GM18517 (cell line): ENCODE measurements at regions not wholly inside any gene's neighbourhood (a gene's known extent, or its start where the extent isn't known, plus 50 kb on each side); places are given as distances from the start of the nearest gene placed in this dataset.
"Not testable (repeated sequence)": the region's sequence is repeated elsewhere in the genome, so short reads cannot be mapped to it uniquely, and the experiment has no call there.

Source experiments
- ATAC-seq: cut with Tn5 transposase; IDR thresholded peaks from one replicate; pipeline ENCODE4 v1.9.1; 2021; ENCODE audit warnings: mild to moderate bottlenecking, moderate library complexity; ENCODE audit not compliant: unreplicated experiment

DNA sequence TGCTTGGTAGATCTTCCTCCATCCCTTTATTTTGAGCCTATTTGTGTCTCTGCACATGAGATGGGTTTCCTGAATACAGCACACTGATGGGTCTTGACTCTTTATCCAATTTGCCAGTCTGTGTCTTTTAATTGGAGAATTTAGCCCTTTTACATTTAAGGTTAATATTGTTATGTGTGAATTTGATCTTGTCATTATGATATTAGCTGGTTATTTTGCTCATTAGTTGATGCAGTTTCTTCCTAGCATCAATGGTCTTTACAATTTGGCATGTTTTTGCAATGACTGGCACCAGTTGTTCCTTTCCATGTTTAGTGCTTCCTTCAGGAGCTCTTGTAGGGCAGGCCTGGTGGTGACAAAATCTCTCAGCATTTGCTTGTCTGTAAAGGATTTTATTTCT is 72.4 kb downstream of the HNRNPD start:
- not testable (repeated sequence) for ATAC-seq

DNA sequence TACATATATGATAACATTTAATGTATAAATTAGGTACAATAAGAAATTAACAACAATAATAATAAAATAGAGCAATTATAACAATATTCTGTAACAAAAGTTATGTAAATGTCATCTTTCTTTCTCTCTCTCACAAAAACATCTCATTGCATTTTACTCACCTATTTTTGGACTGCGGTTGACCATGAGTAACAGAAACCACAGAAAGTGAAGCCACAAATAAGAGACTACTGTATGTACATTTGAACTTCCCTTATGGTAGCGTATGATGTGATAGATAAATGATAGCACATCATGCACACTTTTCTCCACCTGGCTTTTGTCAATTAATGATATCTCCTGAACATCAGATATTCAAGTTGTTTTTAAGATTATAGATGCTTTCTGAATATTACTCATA is 80.5 kb downstream of the HNRNPD start:
- peak; percentile 97 for ATAC-seq

DNA sequence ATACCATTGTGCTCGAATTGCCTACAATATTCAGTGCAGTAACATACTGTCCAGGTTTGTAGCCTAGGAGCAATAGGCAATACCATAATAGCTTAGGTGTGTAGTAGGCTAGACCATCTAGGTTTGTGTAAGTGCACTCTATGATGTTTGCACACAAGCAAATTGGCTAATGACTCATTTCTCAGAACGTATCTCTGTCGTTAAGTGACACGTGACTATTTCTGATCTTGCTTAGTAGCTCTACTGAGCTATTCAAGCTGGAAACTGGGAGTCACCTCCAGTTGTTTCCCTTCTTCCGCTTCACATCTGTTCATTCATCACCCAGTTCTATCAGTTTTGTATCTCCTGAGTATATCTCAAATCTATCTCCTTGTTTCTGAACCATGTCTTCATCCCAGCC is 86.1 kb downstream of the HNRNPD start:
- ATAC-seq: no peak

DNA sequence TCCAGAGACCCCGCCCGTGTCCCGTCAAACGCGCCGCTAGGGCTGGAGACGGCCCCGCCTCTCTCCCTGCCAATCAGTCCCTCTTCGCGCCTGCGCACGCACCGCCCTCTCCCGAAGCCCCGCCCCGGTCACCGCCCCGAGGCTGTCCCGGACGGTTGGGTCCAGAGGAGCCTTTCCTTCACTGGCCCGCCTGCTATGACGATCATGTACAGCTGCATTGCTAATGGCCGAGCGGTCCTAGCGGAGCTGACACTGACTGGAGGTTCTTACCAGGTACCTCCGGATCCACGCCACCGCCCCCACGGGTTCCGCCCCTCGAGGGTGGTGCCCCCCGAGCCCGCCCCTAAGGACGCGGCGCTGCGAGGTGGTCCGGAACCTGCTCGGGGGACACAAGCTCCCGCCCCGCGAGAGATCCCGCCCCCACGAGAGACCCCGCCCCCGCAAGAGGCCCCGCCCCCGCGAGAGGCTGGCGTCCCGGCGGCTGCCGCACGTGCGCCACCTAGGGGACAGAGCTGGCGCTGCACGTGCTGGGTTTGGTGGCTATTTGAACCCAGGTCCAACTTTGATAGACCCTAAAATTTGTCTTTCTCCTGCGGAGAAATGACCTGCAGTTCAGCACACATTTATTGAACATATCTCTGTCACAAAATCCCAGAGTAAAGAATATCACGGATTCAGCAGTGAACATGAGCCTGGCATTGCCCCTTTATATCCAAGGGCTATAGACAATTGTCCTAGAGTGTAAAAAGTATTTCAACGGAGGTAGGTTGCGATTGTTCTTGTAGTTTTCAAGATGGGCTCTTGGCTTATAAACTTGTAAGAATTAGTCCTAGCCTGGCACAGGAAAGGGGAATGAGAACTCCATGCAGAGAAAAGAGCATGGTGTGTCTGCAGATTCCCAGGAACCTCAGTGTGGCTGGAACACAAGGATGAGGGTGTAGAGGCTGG is 88.7 kb downstream of the HNRNPD start:
- ATAC-seq: peak; percentile 100

DNA sequence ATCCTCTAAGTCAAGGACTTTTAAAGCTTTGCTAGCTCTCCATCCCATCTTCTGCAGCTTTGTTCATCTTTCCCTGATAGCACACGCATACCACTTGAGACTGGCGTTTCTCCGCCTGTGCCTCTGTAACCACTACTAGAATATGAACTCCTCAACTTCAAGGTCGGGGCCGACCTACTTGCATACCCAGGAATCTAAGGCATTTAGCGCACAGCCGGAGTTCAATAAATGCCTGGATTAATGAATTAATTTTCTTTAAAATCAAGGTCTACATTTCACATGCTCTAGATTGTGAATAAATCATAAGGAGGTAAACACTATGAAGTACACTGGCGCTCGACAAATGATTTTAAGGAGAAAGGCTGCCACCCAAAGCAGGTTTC is 89.3 kb downstream of the HNRNPD start:
- ATAC-seq: no peak

DNA sequence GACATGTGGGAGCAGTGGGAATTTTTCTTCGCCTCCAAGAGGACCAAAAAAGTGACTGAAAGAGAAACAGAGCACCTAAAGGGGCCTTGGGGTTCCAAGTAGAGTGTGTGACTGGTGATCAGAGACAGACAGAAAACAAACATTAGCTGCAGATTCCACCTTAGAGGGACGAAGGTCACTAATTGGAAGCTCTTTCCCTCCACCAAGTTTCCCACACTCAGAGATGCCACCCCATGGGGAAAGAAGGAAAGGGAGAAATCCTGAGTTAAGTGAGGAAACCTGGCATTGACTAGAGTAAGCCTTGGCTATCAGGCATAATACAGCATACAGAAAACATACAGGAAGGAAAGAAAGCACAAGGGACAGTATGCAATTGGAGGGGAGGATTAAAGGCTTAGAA is 90.9 kb downstream of the HNRNPD start:
- ATAC-seq: no peak

DNA sequence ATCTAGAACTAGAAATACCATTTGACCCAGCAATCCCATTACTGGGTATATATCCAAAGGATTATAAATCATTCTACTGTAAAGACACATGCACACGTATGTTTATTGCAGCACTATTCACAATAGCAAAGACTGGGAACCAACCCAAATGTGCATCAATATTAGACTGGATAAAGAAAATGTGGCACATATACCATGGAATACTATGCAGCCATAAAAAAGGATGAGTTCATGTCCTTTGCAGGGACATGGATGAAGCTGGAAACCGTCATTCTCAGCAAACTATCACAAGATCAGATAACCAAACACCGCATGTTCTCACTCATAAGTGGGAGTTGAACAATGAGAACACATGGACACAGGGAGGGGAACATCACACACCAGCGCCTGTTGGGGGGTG is 94.2 kb downstream of the HNRNPD start:
- not testable (repeated sequence) for ATAC-seq

DNA sequence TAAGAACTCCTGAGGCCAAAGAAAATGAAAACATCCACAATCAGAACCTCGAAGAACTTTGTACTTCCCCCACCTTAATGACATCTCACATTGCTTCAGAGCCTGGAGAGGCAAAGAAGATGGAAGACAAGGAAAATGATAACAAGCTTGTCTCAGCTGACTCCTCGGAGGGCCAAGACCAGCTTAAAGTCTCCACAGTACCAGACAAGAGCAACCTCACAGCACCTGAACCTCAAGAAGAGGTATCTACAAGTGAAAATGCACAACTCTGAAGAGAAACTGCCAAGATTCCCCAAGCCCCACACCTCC is 97.5 kb downstream of the HNRNPD start:
- no peak for ATAC-seq

DNA sequence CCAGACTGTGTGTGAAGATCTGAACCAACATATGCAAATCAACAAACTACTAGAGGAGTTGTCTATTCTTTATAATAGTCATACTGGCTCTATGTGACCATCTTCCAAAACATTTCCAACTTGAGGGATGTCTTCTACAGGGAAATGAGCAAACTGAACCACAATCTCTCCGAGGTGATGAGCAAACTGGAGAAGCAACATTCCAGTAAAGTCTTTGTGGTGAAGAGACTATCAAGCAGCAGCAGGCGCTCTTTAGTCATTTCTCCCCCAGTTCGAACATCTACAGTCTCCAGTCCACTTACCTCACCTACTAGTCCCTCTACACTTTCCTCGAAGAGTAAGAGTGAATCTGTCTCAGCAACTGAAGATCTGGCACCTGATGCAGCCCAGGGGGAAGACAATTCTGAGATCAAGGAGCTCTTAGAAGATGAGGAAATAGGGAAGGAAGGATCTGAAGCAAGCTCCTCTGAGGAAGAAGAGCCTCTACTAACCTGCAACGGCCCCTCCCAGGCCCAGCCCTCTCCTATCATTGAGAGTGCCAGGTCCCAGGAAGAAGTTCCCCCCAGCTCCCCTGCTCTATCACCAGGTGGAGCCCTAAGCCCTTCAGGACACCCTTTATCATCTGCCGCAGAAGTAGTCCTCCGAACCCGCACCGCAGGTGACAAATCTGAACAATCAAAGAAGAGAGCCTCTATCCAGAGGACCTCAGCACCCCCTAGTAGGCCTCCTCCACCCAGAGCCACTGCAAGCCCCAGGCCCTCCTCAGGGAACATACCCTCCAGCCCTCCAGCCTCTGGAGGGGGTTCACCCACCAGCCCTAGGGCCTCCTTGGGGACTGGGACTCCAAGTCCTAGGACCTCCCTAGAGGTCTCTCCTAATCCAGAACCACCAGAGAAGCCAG is 98.1 kb downstream of the HNRNPD start:
- no peak for ATAC-seq

DNA sequence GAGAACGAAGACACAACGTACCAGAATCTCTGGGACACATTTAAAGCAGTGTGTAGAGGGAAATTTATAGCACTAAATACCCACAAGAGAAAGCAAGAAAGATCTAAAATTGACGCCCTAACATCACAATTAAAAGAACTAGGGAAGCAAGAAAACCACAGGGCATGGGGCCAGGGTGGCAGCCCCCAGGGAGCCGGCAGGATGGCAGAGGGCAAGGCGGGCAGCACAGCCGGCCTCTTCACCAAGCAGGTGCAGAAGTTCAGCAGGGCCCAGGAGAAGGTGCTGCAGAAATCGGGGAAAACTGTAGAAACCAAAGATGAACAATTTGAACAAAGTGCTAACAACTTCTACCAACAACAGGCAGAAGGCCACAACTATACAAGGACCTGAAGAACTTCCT is 99.1 kb downstream of the HNRNPD start:
- not testable (repeated sequence) for ATAC-seq

DNA sequence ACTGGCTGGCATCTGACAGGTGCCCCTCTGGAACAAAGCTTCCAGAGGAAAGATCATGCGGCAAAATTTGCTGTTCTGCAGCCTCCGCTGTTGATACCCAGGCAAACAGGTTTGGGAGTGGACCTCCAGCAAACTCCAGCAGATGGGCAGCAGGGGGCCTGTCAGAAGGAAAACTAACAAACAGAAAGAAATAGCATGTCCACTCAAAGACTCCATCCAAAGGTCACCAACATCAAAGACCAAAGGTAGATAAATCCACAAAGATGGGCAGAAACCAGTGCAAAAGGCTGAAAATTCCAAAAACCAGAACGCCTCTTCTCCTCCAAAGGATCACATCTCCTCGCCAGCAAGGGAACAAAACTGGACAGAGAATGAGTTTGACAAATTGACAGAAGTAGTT is 101.3 kb downstream of the HNRNPD start:
- ATAC-seq: not testable (repeated sequence)

DNA sequence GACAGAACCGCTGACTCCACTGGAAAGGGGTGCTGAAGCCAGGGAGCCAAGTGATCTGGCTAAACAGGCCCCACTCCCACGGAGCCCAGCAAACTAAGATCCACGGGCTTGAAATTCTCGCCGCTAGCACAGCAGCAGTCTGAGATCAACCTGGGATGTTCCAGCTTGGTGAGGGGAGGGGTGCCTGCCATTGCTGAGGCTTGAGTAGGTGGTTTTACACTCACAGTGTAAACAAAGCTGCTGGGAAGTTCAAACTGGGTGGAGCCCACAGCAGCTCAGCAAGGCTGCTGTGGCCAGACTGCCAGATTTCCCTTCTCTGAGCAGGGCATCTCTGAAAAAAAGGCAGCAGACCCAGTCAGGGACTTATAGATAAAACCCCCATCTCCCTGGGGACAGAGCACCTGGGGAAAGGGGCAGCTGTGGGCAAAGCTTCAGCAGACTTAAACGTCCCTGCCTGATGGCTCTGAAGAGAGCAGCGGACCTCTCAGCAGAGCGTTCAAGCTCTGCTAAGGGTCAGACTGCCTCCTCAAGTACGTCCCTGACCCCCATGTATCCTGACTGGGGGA is 101.8 kb downstream of the HNRNPD start:
- not testable (repeated sequence) for ATAC-seq

DNA sequence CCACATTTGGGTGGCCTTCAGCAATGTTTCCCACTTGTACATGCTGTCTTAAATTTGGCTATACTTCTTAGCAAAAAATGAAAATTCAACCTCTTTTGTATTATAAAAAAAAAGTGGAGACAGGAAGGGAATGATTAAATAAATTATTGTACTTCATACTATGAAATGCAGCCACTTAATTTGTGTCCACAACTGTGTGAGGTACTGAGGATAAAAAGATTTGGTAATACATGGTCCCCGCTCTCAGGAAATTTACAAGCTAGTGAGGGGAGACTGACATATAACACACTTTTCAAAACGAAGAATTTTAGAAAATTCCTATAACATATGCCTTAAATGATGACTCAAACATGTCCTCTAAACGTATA is 105.0 kb downstream of the HNRNPD start:
- no peak for ATAC-seq

DNA sequence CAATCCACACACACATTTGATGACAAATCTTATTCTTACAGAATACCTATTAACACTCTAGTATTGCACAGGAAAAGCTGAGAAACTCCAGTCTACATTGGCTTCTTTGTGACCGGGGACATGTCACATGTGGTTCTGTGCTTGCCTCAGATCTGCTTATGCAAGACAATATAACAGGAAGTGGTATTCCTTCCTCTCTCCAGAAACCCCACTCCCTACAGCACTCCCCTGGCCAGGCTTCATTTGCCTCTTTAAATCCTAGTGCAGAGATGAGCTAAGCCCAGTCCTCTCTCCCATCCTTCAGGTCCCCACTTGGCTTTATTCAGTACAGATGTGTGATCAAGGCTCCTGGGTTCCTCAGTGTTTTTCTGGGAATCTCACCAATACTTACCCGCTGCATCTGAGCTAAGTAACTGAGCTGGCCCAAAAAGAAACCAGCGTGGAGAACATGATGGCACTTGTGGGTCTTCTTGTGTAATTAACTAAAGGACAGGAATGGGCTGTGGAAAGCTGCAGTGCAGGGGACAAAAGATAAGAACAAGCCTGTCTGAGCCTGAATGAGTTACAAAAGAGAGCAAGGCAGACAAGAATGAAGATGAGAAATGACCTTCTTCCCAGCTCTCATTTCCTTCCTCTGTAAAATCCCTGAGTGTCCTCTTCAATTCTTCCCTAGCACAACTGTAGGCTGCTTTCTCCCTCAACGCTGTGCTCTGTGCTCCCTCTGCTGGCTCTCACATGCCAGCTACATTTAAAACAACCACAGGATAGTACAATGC is 105.6 kb downstream of the HNRNPD start:
- peak; percentile 80 for ATAC-seq

DNA sequence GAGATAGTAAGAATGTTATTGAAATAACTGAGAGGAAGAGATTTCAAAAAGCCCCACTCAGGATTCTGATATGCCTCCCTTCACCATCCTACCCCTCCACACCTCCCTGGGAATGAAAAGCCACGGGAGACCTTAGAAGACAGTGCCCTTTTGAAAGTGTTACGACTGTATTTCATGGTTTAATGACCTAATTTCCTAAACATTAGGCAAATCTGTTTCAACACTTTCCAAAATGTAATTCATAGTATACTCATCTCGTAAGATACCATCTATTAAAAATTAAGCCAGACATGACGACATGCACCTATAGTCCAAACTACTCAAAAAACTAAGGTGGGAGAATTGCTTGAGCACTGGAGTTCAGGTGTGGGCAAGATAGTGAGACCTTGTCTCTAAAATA is 106.3 kb downstream of the HNRNPD start:
- no peak for ATAC-seq

DNA sequence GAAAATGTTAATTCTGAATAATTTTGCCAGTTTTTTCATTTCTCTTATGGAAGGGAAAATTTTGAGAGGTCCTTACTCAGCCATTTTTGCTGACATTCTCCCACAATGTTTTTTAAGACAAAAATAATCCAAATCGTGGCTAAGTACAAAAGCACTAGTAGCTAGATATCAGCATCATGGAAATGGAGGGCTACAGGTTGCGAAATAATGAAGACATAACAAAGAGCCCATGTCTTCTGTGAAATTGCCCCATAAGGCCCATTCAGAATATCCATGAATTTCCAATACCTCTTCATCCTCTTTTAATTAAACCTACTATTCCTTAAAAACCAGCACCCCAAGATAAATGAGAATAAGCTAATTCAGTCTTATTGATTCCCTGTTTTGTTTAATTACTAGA is 107.4 kb downstream of the HNRNPD start:
- no peak for ATAC-seq

DNA sequence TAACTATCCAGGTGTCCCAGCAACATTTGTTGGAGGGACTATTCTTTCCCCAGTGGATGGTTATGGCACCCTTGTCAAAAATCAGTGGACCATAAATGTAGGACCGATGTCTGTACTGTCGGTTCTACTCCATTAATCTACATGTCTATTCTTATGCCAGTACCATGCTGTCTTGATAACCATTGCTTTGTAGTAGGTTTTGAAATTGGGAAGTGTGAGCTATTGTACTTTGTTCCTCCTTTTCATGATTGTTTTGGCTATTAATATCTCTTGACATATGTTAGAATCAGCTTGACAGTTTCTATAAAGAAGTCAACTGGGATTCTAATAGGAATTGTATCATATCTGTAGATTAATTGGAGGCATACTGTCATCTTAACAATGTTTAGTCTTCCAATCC is 112.7 kb downstream of the HNRNPD start:
- ATAC-seq: no peak

DNA sequence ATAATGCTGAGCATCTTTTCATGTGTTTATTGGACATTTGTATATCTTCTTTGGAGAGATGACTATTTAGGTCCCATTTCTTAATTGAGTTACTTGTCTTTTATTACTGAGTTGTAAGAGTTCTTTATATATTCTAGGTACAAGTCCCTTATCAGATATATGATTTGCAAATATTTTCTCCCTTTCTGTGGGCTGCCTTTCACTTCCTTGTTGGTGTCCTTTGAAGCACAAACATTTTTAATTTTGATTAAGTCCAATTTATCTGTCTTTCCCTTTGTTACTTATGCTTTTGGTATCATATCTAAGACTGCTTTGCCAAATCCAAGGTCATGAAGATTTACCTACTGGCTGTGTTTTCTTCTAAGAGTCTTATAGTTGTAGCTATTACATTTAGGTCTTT is 113.2 kb downstream of the HNRNPD start:
- no peak for ATAC-seq

DNA sequence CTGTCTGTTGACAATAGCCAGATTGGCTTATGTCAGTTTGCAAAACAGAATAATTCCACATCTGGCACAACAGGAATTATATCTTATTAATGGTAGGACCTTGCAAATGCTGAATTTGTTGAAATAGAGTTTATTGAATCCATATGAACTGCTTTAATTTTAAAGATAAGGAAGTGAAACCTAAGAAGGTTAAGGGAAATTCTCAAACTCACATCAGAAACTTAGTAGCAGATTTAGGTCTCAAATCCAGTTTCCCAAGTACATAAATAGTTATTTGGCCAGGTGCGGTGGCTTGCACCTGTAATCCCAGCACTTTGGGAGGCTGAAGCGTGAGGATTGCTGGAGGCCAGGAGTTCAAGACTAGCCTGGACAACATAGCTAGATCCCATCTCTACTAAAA is 117.1 kb downstream of the HNRNPD start:
- no peak for ATAC-seq

DNA sequence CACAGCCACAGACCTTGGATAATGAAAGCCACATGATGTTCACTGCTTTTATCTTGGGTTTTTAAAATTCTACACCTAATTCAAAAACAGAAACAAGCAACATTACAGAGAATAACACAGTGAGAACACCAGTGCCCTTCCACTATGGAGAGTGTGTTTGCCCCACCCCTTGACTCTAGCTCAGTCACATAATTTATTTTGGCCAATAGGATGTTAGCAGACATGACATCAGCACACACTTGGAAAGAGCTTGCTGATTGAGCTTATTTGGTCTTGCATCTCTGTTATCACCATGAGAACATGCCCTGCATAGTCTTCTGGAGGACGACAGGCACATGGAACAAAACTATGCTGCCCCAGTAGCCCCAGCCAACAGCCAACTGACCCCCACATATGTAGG is 118.1 kb downstream of the HNRNPD start:
- ATAC-seq: no peak
